ENCODE measurements at regions not wholly inside any gene's neighbourhood (a gene's known extent, or its start where the extent isn't known, plus 50 kb on each side); places are given as distances from the start of the nearest gene placed in this dataset.

DNA sequence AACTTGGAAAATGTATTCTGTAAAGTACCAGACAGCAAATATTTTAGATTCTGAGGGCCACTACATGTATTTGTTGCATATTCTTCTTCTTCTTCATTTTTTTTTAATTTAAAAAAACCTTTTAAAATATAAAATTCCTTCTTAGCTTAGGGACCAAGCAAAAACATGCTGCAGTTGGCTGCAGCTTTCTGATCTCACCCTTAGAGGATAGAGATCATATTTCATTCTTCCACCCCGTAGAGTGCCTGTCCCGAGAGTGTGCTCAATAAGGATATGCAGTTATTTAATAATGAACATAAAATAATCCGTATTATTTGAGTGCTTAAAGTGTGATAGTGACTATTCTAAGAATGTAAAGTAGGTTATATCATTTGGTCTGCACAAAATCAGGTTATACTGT is 204.2 kb upstream of the CD180 start:
- H3K4me3 ChIP-seq (ENCODE audit: low read depth, low read length) = no peak overlapping the region
- no peak for DNase-seq (ENCODE audit: low read depth)
- TF ChIP-seq, protein P1, sequence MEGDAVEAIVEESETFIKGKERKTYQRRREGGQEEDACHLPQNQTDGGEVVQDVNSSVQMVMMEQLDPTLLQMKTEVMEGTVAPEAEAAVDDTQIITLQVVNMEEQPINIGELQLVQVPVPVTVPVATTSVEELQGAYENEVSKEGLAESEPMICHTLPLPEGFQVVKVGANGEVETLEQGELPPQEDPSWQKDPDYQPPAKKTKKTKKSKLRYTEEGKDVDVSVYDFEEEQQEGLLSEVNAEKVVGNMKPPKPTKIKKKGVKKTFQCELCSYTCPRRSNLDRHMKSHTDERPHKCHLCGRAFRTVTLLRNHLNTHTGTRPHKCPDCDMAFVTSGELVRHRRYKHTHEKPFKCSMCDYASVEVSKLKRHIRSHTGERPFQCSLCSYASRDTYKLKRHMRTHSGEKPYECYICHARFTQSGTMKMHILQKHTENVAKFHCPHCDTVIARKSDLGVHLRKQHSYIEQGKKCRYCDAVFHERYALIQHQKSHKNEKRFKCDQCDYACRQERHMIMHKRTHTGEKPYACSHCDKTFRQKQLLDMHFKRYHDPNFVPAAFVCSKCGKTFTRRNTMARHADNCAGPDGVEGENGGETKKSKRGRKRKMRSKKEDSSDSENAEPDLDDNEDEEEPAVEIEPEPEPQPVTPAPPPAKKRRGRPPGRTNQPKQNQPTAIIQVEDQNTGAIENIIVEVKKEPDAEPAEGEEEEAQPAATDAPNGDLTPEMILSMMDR (IDR thresholded peaks at IDR 0.05; ENCODE audit: low read depth, low read length, missing control alignments) = no peak
- in situ Hi-C loops (cut with HindIII; ENCODE audit: low sequenced_read_pairs) = no loop called here

DNA sequence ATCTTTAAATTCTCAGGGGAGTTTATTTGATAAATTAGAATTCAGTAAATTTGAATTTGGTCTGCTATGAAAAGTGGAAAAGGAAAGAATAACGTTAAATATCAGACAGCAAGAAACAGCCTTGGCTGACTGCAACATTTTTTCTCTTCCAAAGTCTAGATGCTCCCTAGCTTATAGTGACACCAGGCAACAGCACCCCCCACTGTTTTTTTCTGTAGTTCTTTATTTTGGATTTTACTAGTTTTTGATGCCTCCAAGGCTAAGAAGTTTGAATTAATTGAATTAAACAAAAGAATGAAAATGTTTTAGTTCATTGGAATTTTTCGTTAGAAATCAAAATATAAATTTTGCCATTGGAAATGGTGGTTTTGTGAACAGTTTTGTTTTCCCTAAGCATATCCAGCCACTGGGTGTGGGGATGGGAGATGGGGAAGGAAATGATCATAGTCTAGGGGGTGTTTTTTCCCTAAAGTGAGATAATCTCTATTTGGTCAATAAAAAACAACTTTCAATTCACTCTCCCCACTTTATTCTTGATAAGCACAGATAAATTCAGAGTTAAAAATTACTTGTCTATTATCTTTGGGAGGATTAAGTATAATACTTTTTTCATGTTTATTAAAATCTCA is 199.3 kb upstream of the CD180 start:
- DNase-seq (ENCODE audit: low read depth) = no peak
- in situ Hi-C loops (cut with HindIII; ENCODE audit: low sequenced_read_pairs) = loop anchor here (10.0 kb wide), 1 partner anchor 131 kb away; no protein-coding TSS in a partner anchor
- H3K4me3 ChIP-seq (ENCODE audit: low read depth, low read length) = no peak overlapping the region
- TF ChIP-seq, protein P1 (IDR thresholded peaks at IDR 0.05; ENCODE audit: low read depth, low read length, missing control alignments) = no peak

DNA sequence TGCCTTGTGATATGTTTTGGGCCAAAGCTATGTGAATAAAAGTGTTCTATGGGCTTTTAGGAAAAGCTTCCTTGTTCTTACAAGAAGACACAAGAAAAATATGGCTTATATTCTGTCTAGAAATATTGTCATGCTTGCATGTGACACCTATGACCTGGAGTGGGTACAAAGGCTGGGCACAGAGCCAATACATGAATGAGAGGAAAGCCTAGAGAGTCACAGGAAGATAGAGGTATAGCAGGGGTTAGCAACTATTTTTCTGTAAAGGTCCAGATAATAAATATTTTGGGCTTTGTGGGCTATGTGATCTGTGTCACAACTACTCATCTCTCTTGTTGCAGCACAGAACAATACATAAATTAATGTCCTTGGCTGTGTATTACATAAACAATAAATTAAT is 196.6 kb upstream of the CD180 start:
- in situ Hi-C loops (cut with HindIII; ENCODE audit: low sequenced_read_pairs) = loop anchor here (10.0 kb wide), 1 partner anchor 128 kb away; no protein-coding TSS in a partner anchor
- TF ChIP-seq, protein P1 (IDR thresholded peaks at IDR 0.05; ENCODE audit: low read depth, low read length, missing control alignments) = no peak

DNA sequence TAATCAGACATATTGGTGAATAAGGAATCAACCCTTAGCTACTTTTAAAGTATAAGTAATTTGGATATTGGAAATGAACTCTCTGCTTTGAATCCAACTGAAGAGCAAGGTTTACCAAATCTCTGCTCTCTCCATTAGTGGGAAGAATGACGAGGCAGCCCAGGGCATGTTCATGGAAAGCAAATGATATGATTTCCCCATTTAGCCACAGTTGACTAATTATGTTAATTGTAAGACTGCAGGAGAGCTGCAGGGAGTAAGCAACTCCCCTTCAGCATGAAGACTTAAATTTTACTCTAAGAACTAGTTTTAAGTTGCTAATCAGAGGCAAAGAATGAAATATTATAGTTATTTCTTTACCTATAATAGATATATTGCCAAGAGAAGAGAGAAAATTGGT is 194.3 kb upstream of the CD180 start:
- in situ Hi-C loops (cut with HindIII; ENCODE audit: low sequenced_read_pairs) = loop anchor here (10.0 kb wide), 1 partner anchor 126 kb away; no protein-coding TSS in a partner anchor
- H3K4me3 ChIP-seq (ENCODE audit: low read depth, low read length) = no peak overlapping the region
- TF ChIP-seq, protein P1 (IDR thresholded peaks at IDR 0.05; ENCODE audit: low read depth, low read length, missing control alignments) = no peak
- DNase-seq (ENCODE audit: low read depth) = no peak

More for the DNA sequence above, 196.6 kb upstream of the CD180 start:
- no peak overlapping the region for H3K4me3 ChIP-seq (ENCODE audit: low read depth, low read length)
- DNase-seq (ENCODE audit: low read depth) = no peak

DNA sequence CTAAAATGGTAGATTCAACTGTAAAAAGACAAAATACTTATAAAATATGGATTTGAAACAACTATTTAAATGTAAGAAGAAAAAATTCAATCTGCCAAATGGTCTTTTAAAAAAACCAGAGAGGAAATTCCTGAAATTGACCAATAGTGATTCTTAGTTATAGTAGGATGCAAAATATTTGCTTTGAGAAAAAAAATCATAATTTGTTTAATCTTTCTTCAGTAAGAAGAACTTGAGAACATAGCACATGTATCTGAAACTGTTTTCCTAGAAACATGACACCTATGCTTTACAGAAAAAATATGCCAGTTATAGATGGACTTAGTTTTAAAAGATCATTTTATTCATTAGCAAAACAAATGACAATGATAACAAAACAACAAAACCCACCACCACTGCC is 186.9 kb upstream of the CD180 start:
- TF ChIP-seq, protein P1 (IDR thresholded peaks at IDR 0.05; ENCODE audit: low read depth, low read length, missing control alignments) = no peak

DNA sequence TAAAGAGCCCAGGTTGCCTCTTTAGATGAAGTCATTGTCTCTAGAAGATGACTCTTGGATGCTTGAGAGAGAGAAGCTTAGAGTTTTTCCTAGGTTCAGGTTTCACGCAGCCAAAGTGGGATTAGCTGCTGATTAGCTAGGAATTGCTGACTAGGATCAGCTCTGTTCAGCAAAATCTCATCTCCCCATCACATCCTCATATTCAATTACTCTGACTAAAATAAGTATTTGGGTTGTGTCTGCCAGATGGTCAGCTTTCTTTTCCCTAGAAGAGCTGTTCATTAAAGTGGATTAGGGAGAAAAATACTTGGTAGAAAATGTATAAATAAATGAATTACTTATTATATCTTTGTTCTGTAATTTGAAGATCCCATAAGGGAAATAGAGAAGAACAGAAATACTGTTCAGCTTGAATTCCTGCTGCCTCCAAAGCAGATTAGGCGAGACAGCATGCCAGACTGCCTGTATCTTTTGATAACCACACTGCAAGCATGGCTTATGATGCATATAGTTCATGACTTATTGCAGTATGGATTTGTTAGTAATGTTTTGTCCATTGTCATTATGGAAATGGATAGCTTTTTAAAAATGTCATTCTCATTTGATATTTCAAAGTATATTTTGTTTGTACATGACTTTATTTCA is 184.8 kb upstream of the CD180 start:
- in situ Hi-C loops (cut with HindIII; ENCODE audit: low sequenced_read_pairs) = loop anchor here (5.0 kb wide), 1 partner anchor 36 kb away; no protein-coding TSS in a partner anchor
- no peak overlapping the region for H3K4me3 ChIP-seq (ENCODE audit: low read depth, low read length)
- DNase-seq (ENCODE audit: low read depth) = no peak
- TF ChIP-seq, protein P1 (IDR thresholded peaks at IDR 0.05; ENCODE audit: low read depth, low read length, missing control alignments) = no peak

More for the DNA sequence above, 186.9 kb upstream of the CD180 start:
- in situ Hi-C loops (cut with HindIII; ENCODE audit: low sequenced_read_pairs) = loop anchor here (5.0 kb wide), 1 partner anchor 34 kb away; no protein-coding TSS in a partner anchor
- DNase-seq (ENCODE audit: low read depth) = no peak
- no peak overlapping the region for H3K4me3 ChIP-seq (ENCODE audit: low read depth, low read length)
